Thoracic aorta (tissue), 2 donors: ENCODE measurements at regions not wholly inside any gene's neighbourhood (a gene's known extent, or its start where the extent isn't known, plus 50 kb on each side); places are given as distances from the start of the nearest gene placed in this dataset.

ENCODE experiments used
- ATAC-seq: fragments of 150-250 bp; one replicate; pipeline ENCODE4 v1.8.0; 2017; ENCODE audit warnings: low read depth; ENCODE audit not compliant: insufficient number of reproducible peaks, low FRiP score
- DNase-seq: peaks from one replicate; pipeline ENCODE4 v3.0.0-alpha.2; 2020; ENCODE audit warnings: low spot score
- H3K27ac ChIP-seq, 2 donors: fragments of 200-600 bp; sonication (generic); 1 replicate in 1 of 2; 2 replicates in 1 of 2; pipeline ENCODE4 v1.5.1; 2016; ENCODE audit warnings: mild to moderate bottlenecking in 2 of 2, moderate library complexity in 2 of 2
- H3K27me3 ChIP-seq: fragments of 200-600 bp; sonication (generic); replicated peaks from 2 replicates; pipeline ENCODE4 v1.6.0; 2016; ENCODE audit warnings: mild to moderate bottlenecking; ENCODE audit not compliant: insufficient read depth
- H3K36me3 ChIP-seq: fragments of 200-600 bp; sonication (generic); one replicate; pipeline ENCODE4 v1.5.1; 2016
- H3K4me1 ChIP-seq, 2 donors: fragments of 200-600 bp; sonication (generic); 1 replicate in 1 of 2; 2 replicates in 1 of 2; pipeline versions ENCODE4 v1.5.1 to v1.6.0; 2016; ENCODE audit warnings: low read depth in 2 of 2, mild to moderate bottlenecking in 1 of 2; ENCODE audit not compliant: control insufficient read depth in 1 of 2
- H3K4me3 ChIP-seq: fragments of 200-600 bp; sonication (generic); 2 replicates; pipeline ENCODE4 v1.5.1; 2016; ENCODE audit warnings: mild to moderate bottlenecking
- H3K9me3 ChIP-seq: fragments of 200-600 bp; sonication (generic); 2 replicates; pipeline ENCODE4 v1.5.1; 2016
- CTCF ChIP-seq: fragments of 200-600 bp; sonication (generic); IDR thresholded peaks from one replicate; pipeline ENCODE4 v1.5.1; 2019; ENCODE audit warnings: antibody characterized with exemption

DNA sequence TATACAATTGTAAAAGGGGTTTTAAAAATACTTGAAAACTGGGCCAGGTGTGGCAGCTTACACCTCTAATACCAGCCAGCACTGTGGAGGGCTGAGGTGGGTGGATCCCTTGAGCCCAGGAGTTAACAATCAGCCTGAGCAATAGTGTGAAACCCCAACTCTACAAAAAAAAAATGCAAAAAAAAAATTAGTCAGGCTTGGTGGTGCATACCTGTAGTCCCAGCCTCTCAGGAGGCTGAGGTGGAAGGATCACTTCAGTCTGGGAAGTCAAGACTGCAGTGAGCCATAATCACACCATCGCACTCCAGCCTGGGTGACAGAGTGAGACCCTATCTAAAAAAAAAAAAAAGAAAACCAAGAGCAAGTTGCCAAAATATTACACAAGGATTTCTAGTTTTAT is 182.7 kb downstream of the UBE2E3 start:
- Histone ChIP-seq H3K4me3 (no peak overlapping the region), H3K27me3 (no peaks in the 10 kb centered on the region), H3K9me3 (no peaks in the 10 kb centered on the region), H3K27ac (no peak overlapping the region), H3K36me3 (no peaks in the 10 kb centered on the region), H3K4me1 (no peaks in the 10 kb centered on the region)
- TF ChIP-seq CTCF, result no peak
- DNase-seq (no peak), ATAC-seq (no peak)

GRCh38 chr2:181163691-181164090 is 183.3 kb downstream of the UBE2E3 start:
- no peak for ATAC-seq
- Histone ChIP-seq H3K4me3 (no peak overlapping the region), H3K4me1 (no peaks in the 10 kb centered on the region), H3K27me3 (no peaks in the 10 kb centered on the region), H3K36me3 (no peaks in the 10 kb centered on the region), H3K9me3 (no peaks in the 10 kb centered on the region), H3K27ac (no peak overlapping the region)
- no peak for DNase-seq
- no peak for TF ChIP-seq CTCF

- H3K9me3 ChIP-seq, result no peaks in the 10 kb centered on the region
- H3K4me3 ChIP-seq, result no peak overlapping the region
- no peaks in the 10 kb centered on the region for H3K27me3 ChIP-seq
- H3K36me3 ChIP-seq, result no peaks in the 10 kb centered on the region
- ATAC-seq, result no peak
- no peak overlapping the region for H3K27ac ChIP-seq
- DNase-seq, result no peak
- no peaks in the 10 kb centered on the region for H3K4me1 ChIP-seq
- no peak for TF ChIP-seq CTCF
These were observed 184.3 kb downstream of the UBE2E3 start for GRCh38 chr2:181164699-181165098.

DNA sequence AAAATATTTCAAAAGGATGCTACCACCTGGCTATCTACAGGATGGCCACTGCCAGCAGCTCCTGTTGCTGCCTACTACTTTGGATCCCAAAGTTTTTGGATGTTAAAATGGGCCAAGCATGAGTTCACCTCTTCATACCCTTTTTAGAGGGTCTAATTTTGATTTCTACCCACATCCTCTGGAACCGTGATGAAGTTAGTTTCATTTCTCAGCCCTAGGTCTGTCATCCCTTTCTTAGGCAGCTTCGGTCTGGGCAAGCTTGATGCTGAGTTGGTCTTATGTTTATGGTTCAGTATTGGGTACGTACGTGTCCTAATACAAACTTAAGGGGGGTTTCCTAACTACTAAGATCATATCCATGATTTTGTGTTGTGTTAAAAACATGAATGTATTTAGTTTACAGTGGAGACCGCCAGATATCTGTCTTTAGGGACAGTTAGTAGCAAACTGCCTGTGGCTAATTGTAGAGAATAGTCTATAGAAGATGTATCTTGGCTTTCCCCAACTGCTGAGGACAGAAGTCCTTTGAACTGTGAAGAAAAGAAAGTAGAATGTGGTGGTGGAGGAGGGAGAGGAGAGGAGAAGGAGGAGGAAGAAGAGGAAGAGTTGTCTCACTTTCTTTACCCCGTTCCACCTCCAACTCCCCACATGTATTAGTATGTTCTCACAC is 184.9 kb downstream of the UBE2E3 start:
- TF ChIP-seq CTCF, result no peak

DNA sequence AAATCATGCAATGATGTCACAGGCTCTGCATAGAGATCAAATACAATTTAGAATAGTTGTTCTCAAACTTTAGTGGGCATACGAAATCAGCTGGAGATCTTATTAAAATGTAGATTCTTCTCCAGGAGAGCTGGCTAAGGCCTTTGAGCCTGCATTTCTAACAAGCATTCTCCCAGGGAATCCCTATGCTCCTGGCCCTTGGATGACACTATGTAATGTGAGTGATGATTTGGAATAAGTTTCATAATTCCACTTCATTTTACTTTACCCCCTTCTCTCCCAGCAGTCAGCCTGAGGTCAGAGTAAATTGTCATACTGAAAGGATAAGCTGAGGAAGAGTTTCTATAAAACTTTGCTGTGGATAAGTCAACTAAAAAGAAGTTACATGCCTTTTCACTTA is 189.1 kb downstream of the UBE2E3 start:
- no peaks in the 10 kb centered on the region for H3K36me3 ChIP-seq
- no peaks in the 10 kb centered on the region for H3K9me3 ChIP-seq
- H3K27ac ChIP-seq, result no peak overlapping the region
- H3K27me3 ChIP-seq, result no peaks in the 10 kb centered on the region
- TF ChIP-seq CTCF, result no peak
- H3K4me1 ChIP-seq, result peaks cover 0 to 2% of the 10 kb centered on the region in 2 donors
- ATAC-seq, result no peak
- H3K4me3 ChIP-seq, result no peak overlapping the region
- DNase-seq, result no peak

More for the DNA sequence above, 184.9 kb downstream of the UBE2E3 start:
- Histone ChIP-seq H3K4me3 (no peak overlapping the region), H3K4me1 (no peaks in the 10 kb centered on the region), H3K27me3 (no peaks in the 10 kb centered on the region), H3K27ac (no peak overlapping the region), H3K36me3 (no peaks in the 10 kb centered on the region), H3K9me3 (no peaks in the 10 kb centered on the region)
- DNase-seq (no peak), ATAC-seq (no peak)
